ENCODE measurements at regions not wholly inside any gene's neighbourhood (a gene's known extent, or its start where the extent isn't known, plus 50 kb on each side); places are given as distances from the start of the nearest gene placed in this dataset.

DNA sequence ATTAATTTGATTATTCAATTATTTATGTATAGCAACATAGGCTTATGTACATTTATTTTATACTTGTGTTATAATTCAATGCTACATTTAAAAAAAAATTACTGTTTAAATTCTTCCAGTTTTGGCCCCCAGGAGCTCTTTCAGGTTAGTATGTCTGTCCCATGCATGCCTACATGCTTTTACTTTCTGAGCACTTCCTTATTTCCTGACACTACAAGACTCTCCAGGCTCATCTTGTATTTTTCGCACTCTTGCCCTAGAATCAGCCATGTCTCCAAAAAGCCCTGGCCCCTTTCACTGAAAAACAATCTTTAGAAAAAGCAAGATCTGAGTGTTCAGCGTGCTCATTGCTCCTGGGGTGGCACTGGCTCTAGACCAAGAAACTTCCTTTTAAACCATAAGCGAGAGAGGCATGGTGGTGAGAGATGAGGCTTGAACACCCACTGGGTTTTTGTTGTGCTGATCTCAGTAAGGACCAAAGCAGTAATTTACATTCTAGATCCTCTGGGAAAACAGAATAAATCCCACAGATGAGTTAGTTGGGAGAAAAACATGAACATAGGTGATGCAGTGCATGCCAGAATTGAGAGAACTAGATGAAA, 95.0 kb downstream of the SLC30A10 start:
- Mint-ChIP-seq H3K27ac (no peak overlapping the region), H3K36me3 (no peaks in the 10 kb centered on the region), H3K9me3 (no peaks in the 10 kb centered on the region), H3K27me3 (peaks cover 6 to 18% of the 10 kb centered on the region in 2 donors), H3K4me3 (no peak overlapping the region), H3K4me1 (no peaks in the 10 kb centered on the region)
- H3K27me3 ChIP-seq (ENCODE audit: insufficient read depth, low read length, poor library complexity, severe bottlenecking): no peaks in the 10 kb centered on the region
- DNase-seq: no peak
- no peaks in the 10 kb centered on the region for H3K9me3 ChIP-seq (ENCODE audit: low read length)
- H3K4me1 ChIP-seq (ENCODE audit: insufficient read depth, low read length): no peaks in the 10 kb centered on the region
- H3K36me3 ChIP-seq (ENCODE audit: insufficient read depth, low read length): no peaks in the 10 kb centered on the region
- ChIA-PET POLR2A (no interaction called here), CTCF (no interaction called here)
- no peak overlapping the region for H3K4me3 ChIP-seq (ENCODE audit: low read length)
- H3K27ac ChIP-seq (ENCODE audit: low read depth, low read length): no peak overlapping the region

- Histone ChIP-seq H3K4me3 (ENCODE audit: low read length) (no peak overlapping the region), H3K27me3 (ENCODE audit: insufficient read depth, low read length, poor library complexity, severe bottlenecking) (no peaks in the 10 kb centered on the region), H3K27ac (ENCODE audit: low read depth, low read length) (no peak overlapping the region), H3K36me3 (ENCODE audit: insufficient read depth, low read length) (no peaks in the 10 kb centered on the region), H3K9me3 (ENCODE audit: low read length) (no peaks in the 10 kb centered on the region), H3K4me1 (ENCODE audit: insufficient read depth, low read length) (no peaks in the 10 kb centered on the region)
- Mint-ChIP-seq H3K4me1 (no peaks in the 10 kb centered on the region), H3K9me3 (peaks cover 0 to 3% (median 0%) of the 10 kb centered on the region in 5 donors), H3K36me3 (no peaks in the 10 kb centered on the region), H3K27me3 (no peaks in the 10 kb centered on the region), H3K4me3 (no peak overlapping the region), H3K27ac (no peak overlapping the region)
- ChIA-PET CTCF (no interaction called here), POLR2A (no interaction called here)
- DNase-seq: no peak
Observed at GRCh38 chr1:219826290-219826689, 102.1 kb downstream of the SLC30A10 start.

GRCh38 chr1:219825355-219825754, 103.0 kb downstream of the SLC30A10 start:
- no peaks in the 10 kb centered on the region for H3K36me3 Mint-ChIP-seq
- DNase-seq: no peak
- H3K9me3 Mint-ChIP-seq: peaks cover 0 to 3% (median 0%) of the 10 kb centered on the region in 5 donors
- no peak overlapping the region for H3K4me3 ChIP-seq (ENCODE audit: low read length)
- no peaks in the 10 kb centered on the region for H3K4me1 Mint-ChIP-seq
- H3K36me3 ChIP-seq (ENCODE audit: insufficient read depth, low read length): no peaks in the 10 kb centered on the region
- ChIA-PET POLR2A (no interaction called here), CTCF (no interaction called here)
- H3K27me3 ChIP-seq (ENCODE audit: insufficient read depth, low read length, poor library complexity, severe bottlenecking): no peaks in the 10 kb centered on the region
- H3K4me3 Mint-ChIP-seq: no peak overlapping the region
- H3K27me3 Mint-ChIP-seq: no peaks in the 10 kb centered on the region
- H3K9me3 ChIP-seq (ENCODE audit: low read length): no peaks in the 10 kb centered on the region
- H3K4me1 ChIP-seq (ENCODE audit: insufficient read depth, low read length): no peaks in the 10 kb centered on the region
- H3K27ac Mint-ChIP-seq: no peak overlapping the region
- H3K27ac ChIP-seq (ENCODE audit: low read depth, low read length): no peak overlapping the region

DNA sequence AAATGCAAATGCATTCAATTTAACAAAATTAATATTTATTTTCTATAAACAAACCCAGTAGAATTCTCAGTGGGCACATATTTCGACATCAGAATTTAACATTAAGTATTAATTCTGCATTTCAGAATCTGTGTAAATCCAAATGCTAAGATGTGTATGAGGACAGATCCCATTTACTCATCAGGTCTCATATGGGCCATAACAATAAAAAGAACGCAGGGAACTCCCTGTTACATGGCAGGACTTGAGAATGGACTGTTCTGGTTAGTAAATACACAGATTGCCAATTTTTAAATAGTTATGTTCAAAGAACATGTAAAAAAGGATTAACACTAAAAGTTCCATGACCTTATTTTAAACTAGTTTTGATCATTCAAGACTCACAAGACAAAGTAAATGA, 104.0 kb downstream of the SLC30A10 start:
- Histone ChIP-seq H3K4me3 (ENCODE audit: low read length) (no peak overlapping the region), H3K36me3 (ENCODE audit: insufficient read depth, low read length) (no peaks in the 10 kb centered on the region), H3K4me1 (ENCODE audit: insufficient read depth, low read length) (no peaks in the 10 kb centered on the region), H3K27me3 (ENCODE audit: insufficient read depth, low read length, poor library complexity, severe bottlenecking) (no peaks in the 10 kb centered on the region), H3K27ac (ENCODE audit: low read depth, low read length) (no peak overlapping the region), H3K9me3 (ENCODE audit: low read length) (no peaks in the 10 kb centered on the region)
- Mint-ChIP-seq H3K27me3 (no peaks in the 10 kb centered on the region), H3K4me3 (no peak overlapping the region), H3K4me1 (no peaks in the 10 kb centered on the region), H3K36me3 (no peaks in the 10 kb centered on the region), H3K27ac (no peak overlapping the region), H3K9me3 (peaks cover 0 to 3% (median 0%) of the 10 kb centered on the region in 5 donors)
- no peak for DNase-seq
- ChIA-PET CTCF (no interaction called here), POLR2A (no interaction called here)

- H3K36me3 Mint-ChIP-seq: no peaks in the 10 kb centered on the region
- Histone ChIP-seq H3K27me3 (ENCODE audit: insufficient read depth, low read length, poor library complexity, severe bottlenecking) (no peaks in the 10 kb centered on the region), H3K4me1 (ENCODE audit: insufficient read depth, low read length) (no peaks in the 10 kb centered on the region), H3K9me3 (ENCODE audit: low read length) (no peaks in the 10 kb centered on the region), H3K36me3 (ENCODE audit: insufficient read depth, low read length) (no peaks in the 10 kb centered on the region), H3K4me3 (ENCODE audit: low read length) (no peak overlapping the region), H3K27ac (ENCODE audit: low read depth, low read length) (no peak overlapping the region)
- no peak overlapping the region for H3K4me3 Mint-ChIP-seq
- DNase-seq: no peak
- H3K4me1 Mint-ChIP-seq: no peaks in the 10 kb centered on the region
- peaks cover 0 to 2% of the 10 kb centered on the region in 2 donors for H3K27me3 Mint-ChIP-seq
- ChIA-PET CTCF (no interaction called here), POLR2A (no interaction called here)
- H3K9me3 Mint-ChIP-seq: peaks cover 0 to 3% (median 0%) of the 10 kb centered on the region in 5 donors
- no peak overlapping the region for H3K27ac Mint-ChIP-seq
Observed at GRCh38 chr1:219820551-219820950, 107.8 kb downstream of the SLC30A10 start.

DNA sequence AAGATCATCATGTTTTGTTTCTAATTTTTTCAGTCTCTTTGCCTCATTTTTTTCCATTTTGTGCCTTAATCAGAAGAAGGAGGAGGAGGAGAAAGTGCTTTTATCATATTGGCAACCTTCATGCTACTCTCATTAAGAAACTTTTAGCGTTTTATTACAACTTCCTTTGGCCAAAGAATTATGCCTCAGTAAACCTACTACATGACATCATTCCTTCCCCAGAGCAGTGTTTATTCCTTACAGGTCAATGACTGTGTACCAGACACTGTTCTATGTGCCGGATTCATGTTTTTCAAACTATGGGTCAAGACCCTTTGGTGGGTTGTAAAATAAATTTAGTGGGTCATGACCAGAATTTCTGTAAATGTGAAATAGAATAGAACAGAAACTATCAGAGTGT, 110.4 kb downstream of the SLC30A10 start:
- Histone ChIP-seq H3K36me3 (ENCODE audit: insufficient read depth, low read length) (no peaks in the 10 kb centered on the region), H3K9me3 (ENCODE audit: low read length) (no peaks in the 10 kb centered on the region), H3K27me3 (ENCODE audit: insufficient read depth, low read length, poor library complexity, severe bottlenecking) (no peaks in the 10 kb centered on the region), H3K4me1 (ENCODE audit: insufficient read depth, low read length) (no peaks in the 10 kb centered on the region), H3K4me3 (ENCODE audit: low read length) (no peak overlapping the region), H3K27ac (ENCODE audit: low read depth, low read length) (no peak overlapping the region)
- H3K36me3 Mint-ChIP-seq: no peaks in the 10 kb centered on the region
- ChIA-PET POLR2A (no interaction called here), CTCF (no interaction called here)
- no peak overlapping the region for H3K27ac Mint-ChIP-seq
- DNase-seq: no peak
- H3K4me3 Mint-ChIP-seq: no peak overlapping the region
- H3K4me1 Mint-ChIP-seq: no peaks in the 10 kb centered on the region
- peaks cover 2 to 3% of the 10 kb centered on the region in 2 donors for H3K27me3 Mint-ChIP-seq
- H3K9me3 Mint-ChIP-seq: peaks cover 0 to 3% (median 0%) of the 10 kb centered on the region in 5 donors

DNA sequence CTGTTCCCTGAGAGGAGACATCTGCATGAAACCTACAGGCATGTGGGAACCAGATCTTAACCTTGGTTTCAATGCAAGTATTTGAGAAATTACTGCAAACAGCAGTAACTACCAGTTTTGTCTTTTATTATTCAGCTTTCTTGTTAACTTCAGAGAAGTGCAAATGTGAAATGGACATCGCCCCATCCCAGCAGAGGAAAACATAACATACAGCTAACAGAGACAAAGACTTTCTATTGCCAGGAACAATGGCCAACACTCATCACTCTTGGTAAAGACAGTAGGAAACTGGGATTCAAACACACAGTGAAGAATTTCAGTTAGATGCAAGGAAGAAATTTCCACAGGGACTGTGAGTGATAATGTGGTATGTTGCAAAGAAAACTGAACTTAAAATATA, 115.1 kb downstream of the SLC30A10 start:
- DNase-seq: no peak
- H3K4me1 ChIP-seq (ENCODE audit: insufficient read depth, low read length): no peaks in the 10 kb centered on the region
- CTCF ChIA-PET: no interaction called here
- H3K27me3 ChIP-seq (ENCODE audit: insufficient read depth, low read length, poor library complexity, severe bottlenecking): peaks cover 4% of the 10 kb centered on the region
- Mint-ChIP-seq H3K9me3 (peaks cover 0 to 2% (median 0%) of the 10 kb centered on the region in 5 donors), H3K36me3 (no peaks in the 10 kb centered on the region), H3K4me3 (no peak overlapping the region), H3K27ac (no peak overlapping the region), H3K4me1 (no peaks in the 10 kb centered on the region), H3K27me3 (peaks cover 2 to 8% of the 10 kb centered on the region in 2 donors)
- H3K4me3 ChIP-seq (ENCODE audit: low read length): no peak overlapping the region
- H3K27ac ChIP-seq (ENCODE audit: low read depth, low read length): no peak overlapping the region
- POLR2A ChIA-PET: no interaction called here
- no peaks in the 10 kb centered on the region for H3K36me3 ChIP-seq (ENCODE audit: insufficient read depth, low read length)
- H3K9me3 ChIP-seq (ENCODE audit: low read length): no peaks in the 10 kb centered on the region

- Mint-ChIP-seq H3K27me3 (peaks cover 2 to 8% of the 10 kb centered on the region in 2 donors), H3K27ac (no peak overlapping the region), H3K4me1 (no peaks in the 10 kb centered on the region), H3K36me3 (no peaks in the 10 kb centered on the region), H3K9me3 (peaks cover 0 to 2% (median 0%) of the 10 kb centered on the region in 5 donors), H3K4me3 (no peak overlapping the region)
- H3K36me3 ChIP-seq (ENCODE audit: insufficient read depth, low read length): no peaks in the 10 kb centered on the region
- H3K27me3 ChIP-seq (ENCODE audit: insufficient read depth, low read length, poor library complexity, severe bottlenecking): peaks cover 4% of the 10 kb centered on the region
- no peak overlapping the region for H3K4me3 ChIP-seq (ENCODE audit: low read length)
- ChIA-PET POLR2A (no interaction called here), CTCF (no interaction called here)
- H3K27ac ChIP-seq (ENCODE audit: low read depth, low read length): no peak overlapping the region
- H3K4me1 ChIP-seq (ENCODE audit: insufficient read depth, low read length): no peaks in the 10 kb centered on the region
- DNase-seq: no peak
- no peaks in the 10 kb centered on the region for H3K9me3 ChIP-seq (ENCODE audit: low read length)
Observed at GRCh38 chr1:219812491-219813203, 115.7 kb downstream of the SLC30A10 start.

Data from CD8-positive, alpha-beta memory T cell (primary cell).